ENCODE measurements at regions not wholly inside any gene's neighbourhood (a gene's known extent, or its start where the extent isn't known, plus 50 kb on each side); places are given as distances from the start of the nearest gene placed in this dataset.
"Not testable (repeated sequence)": the region's sequence is repeated elsewhere in the genome, so short reads cannot be mapped to it uniquely, and the experiment has no call there.

- DNase-seq (ENCODE audit: low spot score): no peak
These were observed 62.1 kb downstream of the ZWINT start for GRCh38 chr10:56298941-56299340.

- no peak for DNase-seq (ENCODE audit: low spot score)
These were observed 64.4 kb downstream of the ZWINT start for GRCh38 chr10:56296618-56297017.

GRCh38 chr10:56288403-56288802 lies 72.7 kb downstream of the ZWINT start:
- DNase-seq (ENCODE audit: low spot score): no peak

GRCh38 chr10:56286096-56286495 lies 75.0 kb downstream of the ZWINT start:
- DNase-seq (ENCODE audit: low spot score): no peak

GRCh38 chr10:56279270-56279669 lies 81.8 kb downstream of the ZWINT start:
- DNase-seq (ENCODE audit: low spot score): no peak

GRCh38 chr10:56269181-56269580 lies 91.9 kb downstream of the ZWINT start:
- no peak for DNase-seq (ENCODE audit: low spot score)

DNA sequence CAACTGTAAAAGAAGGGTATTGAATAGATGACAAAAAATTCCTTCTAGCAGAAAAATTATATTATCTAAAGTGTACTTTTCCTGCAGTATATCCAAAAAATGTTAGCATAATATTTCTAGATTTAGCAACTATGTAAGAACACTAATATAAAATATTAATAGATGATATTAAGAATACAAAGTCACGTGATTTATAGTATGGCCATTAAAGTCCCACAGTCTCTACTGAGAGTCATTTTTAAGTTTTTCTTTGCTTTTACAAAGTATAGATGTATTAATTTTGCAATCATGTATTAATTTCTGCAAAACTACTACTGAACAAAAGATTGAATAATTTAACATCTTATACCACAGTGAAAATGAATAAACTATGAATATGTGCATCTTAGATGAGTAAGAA lies 94.9 kb downstream of the ZWINT start:
- no peak for DNase-seq (ENCODE audit: low spot score)

DNA sequence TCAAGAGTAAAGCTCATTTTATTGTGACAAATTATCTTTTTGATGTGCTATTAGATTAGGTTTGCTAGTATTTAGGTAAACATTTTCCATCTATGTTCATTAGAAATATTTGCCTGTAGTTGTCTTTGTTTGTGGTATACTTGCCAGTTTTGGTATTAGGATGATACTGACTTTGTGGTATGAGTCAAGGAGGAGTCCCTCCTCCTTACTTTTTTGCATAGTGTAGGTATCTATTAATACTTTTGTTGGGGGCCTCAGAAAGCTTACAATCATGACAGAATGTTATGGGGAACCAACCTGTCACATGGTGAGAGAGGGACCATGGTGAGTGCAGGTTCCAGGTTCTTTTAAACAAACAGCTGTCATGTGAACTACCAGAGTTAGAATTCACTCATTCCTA lies 102.1 kb downstream of the ZWINT start:
- DNase-seq (ENCODE audit: low spot score): no peak

GRCh38 chr10:56258378-56258777 lies 102.7 kb downstream of the ZWINT start:
- DNase-seq (ENCODE audit: low spot score): no peak

- DNase-seq (ENCODE audit: low spot score): no peak
These were observed 105.8 kb downstream of the ZWINT start for GRCh38 chr10:56255298-56255697.

DNA sequence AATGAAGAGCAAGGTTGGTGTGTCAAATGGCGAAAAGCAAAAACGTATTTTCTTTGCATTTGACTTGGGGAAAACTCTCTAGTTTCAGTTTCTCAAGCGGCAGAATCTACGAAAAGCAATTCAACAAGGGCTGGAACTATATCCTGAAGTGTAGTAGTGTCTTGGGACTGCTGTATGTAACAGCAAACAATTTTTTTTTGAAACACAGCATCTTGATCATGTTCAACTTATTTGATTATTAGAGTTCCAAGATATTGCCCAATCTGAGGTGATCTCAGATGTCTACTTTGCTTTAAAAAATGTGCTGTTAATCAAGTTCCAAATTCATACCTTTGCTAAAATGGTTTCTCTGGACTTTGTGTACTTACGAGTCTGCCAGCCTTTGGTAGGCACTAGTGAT lies 120.6 kb downstream of the ZWINT start:
- no peak for DNase-seq (ENCODE audit: low spot score)

GRCh38 chr10:56231436-56231835 lies 129.6 kb downstream of the ZWINT start:
- DNase-seq (ENCODE audit: low spot score): no peak

GRCh38 chr10:56222237-56222636 lies 138.8 kb downstream of the ZWINT start:
- no peak for DNase-seq (ENCODE audit: low spot score)

DNA sequence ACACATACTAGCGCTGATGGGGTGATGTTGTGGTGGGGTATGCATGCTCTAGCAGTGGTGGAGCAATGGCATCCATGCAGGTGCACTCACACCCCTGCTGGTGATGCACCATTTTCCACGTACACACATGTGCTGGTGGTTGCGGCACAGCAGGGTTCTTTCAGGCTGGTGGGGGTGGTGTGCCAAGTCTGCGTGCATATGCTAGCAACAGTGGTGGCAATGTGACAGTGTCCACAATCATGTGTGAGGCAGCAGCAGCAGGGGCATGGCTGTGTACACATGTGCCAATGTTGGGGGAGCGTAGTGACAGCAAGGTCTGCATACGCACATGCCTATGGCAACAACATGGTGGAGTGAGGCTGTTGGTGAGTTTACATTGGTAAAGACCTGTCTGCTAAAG lies 148.1 kb downstream of the ZWINT start:
- no peak for DNase-seq (ENCODE audit: low spot score)

DNA sequence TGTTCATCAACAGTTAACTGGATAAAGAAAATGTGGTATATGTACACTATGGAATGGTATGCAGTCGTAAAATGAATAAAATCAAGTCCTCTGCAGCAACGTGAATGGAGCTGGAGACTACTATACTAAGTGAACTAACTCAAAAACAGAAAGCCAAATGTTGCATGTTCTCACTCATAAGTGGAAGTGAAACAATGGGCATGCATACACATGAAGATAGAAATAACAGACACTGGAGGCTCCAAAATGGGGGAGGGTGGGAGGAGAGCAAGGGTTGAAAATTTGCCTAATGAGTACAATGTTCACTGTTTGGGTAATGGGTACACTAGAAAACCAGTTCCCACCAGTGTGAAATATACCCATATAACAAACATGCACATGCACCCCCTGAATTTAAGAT lies 179.5 kb downstream of the ZWINT start:
- no peak for DNase-seq (ENCODE audit: low spot score)

DNA sequence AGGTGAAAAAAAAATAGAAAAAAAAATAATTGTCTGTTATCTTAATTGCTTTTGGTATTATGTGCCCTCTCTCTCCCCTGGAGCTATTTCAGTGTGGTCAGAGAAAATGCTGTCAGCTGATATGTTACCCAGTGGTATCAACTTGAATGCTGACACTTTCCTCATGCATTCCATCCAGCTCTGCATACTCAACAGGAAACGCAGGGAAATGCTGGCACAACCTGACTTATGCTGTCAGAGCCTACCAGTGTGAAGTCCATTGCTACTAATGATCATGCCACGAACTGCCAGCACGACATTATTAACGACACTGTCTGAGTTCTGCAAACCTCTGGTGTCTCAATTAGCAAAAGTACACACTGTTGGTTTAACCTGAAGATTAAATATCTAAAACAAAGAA lies 182.8 kb downstream of the ZWINT start:
- DNase-seq (ENCODE audit: low spot score): no peak

- not testable (repeated sequence) for DNase-seq (ENCODE audit: low spot score)
These were observed 206.0 kb downstream of the ZWINT start for GRCh38 chr10:56155091-56155513.

GRCh38 chr10:56146806-56147205 lies 214.3 kb downstream of the ZWINT start:
- no peak for DNase-seq (ENCODE audit: low spot score)

- DNase-seq (ENCODE audit: low spot score): no peak
These were observed 218.8 kb downstream of the ZWINT start for GRCh38 chr10:56142092-56142728.

DNA sequence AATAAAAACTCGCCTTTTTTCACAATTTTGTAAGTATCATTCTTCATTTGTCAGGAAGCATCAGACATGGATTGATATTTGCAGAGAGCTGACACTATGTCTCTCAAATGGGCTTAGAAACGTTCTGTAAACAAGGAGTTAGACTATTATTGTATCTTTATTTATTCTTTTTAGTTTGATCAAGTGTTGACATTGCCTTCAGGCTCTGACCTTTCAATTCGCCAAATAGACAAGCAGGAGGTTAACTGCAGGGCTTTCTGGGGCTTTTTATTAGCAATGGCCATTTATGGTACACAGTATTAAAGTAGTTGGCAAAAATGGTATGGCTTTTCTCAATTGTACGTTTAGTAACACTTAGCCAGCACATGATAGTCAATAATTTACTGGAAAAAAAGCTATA lies 221.7 kb downstream of the ZWINT start:
- DNase-seq (ENCODE audit: low spot score): no peak

GRCh38 chr10:56135828-56136227 lies 225.2 kb downstream of the ZWINT start:
- no peak for DNase-seq (ENCODE audit: low spot score)

- DNase-seq (ENCODE audit: low spot score): no peak
These were observed 237.8 kb downstream of the ZWINT start for GRCh38 chr10:56123247-56123646.

DNA sequence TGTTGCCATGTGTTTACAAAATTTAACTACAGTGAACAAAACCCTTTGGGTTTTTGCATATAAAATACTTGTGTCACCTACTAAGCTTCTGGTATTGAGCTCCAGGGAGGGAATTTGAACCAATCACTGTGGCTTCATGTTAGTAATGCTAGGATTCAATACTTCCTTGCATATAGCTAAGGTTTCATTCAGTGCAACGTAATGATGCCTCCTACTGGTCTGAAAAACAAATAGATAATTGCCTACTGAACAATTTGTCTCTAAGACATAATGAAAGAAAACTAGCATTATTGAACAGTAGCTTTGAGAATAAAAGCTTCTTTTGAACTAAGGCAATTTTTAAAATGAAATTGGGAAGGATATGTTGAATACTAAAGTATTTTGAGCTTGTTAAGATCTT lies 244.4 kb downstream of the ZWINT start:
- DNase-seq (ENCODE audit: low spot score): no peak

DNA sequence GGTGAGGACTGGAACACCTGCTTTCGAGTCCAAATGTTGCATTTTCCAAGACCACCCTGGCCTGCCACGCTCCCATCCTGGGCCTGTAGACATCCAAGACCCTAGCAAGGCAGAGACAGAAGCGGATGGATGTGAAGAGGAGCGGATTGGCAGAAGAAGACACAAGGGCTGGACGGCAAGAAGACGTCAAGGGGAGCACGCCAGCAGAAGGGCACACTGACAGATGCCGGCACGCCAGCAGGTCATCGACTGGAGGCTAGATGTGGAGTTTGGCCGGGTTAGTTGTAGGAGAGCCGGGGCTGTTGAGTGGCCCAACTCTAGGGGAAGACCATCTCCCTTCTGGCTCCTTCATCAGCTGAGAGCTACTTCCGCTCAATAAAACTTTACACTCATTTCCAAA lies 251.6 kb downstream of the ZWINT start:
- DNase-seq (ENCODE audit: low spot score): no peak

DNA sequence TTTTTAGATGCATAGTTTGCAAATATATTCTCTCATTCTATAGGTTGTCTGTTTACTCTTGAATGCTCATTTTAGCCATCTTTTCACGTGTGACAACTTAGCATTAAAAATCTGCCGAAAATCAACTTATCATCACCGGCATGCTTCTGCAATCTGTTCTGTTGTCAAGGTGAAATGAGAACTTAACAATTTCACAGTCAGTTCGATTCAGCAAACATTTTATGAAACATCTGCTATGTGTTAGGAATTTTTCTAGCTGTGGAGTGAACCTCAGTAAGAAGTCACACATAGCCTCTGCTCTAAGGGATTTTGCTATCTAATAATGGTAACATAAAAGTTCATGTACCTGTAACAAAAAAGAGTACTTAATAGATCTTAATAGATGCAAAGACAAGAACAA lies 256.1 kb downstream of the ZWINT start:
- DNase-seq (ENCODE audit: low spot score): no peak

All from AG08395 (cell line).